Uterus (tissue), 2 donors: ENCODE measurements at regions not wholly inside any gene's neighbourhood (a gene's known extent, or its start where the extent isn't known, plus 50 kb on each side); places are given as distances from the start of the nearest gene placed in this dataset.

Experiments
- POLR2A ChIP-seq, 2 donors: fragments of 450-650 bp; IDR thresholded peaks; one replicate each; pipeline ENCODE4 v1.6.1; 2016; ENCODE audit warnings: antibody characterized with exemption in 2 of 2, mild to moderate bottlenecking in 1 of 2, moderate library complexity in 1 of 2
- TF ChIP-seq, protein P1 (sequence below), 4 experiments: fragments of 200-600 bp in 2 of 4; fragments of 450-650 bp in 2 of 4; sonication (generic) in 2 of 4; IDR thresholded peaks; one replicate each; pipeline ENCODE4 v1.5.1; 2016 to 2019; ENCODE audit warnings: antibody characterized with exemption in 4 of 4, mild to moderate bottlenecking in 2 of 4, moderate library complexity in 1 of 4

- TF ChIP-seq, protein P1, sequence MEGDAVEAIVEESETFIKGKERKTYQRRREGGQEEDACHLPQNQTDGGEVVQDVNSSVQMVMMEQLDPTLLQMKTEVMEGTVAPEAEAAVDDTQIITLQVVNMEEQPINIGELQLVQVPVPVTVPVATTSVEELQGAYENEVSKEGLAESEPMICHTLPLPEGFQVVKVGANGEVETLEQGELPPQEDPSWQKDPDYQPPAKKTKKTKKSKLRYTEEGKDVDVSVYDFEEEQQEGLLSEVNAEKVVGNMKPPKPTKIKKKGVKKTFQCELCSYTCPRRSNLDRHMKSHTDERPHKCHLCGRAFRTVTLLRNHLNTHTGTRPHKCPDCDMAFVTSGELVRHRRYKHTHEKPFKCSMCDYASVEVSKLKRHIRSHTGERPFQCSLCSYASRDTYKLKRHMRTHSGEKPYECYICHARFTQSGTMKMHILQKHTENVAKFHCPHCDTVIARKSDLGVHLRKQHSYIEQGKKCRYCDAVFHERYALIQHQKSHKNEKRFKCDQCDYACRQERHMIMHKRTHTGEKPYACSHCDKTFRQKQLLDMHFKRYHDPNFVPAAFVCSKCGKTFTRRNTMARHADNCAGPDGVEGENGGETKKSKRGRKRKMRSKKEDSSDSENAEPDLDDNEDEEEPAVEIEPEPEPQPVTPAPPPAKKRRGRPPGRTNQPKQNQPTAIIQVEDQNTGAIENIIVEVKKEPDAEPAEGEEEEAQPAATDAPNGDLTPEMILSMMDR (IDR thresholded peaks at IDR 0.05): no peak
- TF ChIP-seq POLR2A (IDR thresholded peaks at IDR 0.05): no peak
These were observed 55.5 kb upstream of the PHF14 start for GRCh38 chr7:10918093-10918590.
